Naive thymus-derived CD8-positive, alpha-beta T cell (primary cell): ENCODE measurements at regions not wholly inside any gene's neighbourhood (a gene's known extent, or its start where the extent isn't known, plus 50 kb on each side); places are given as distances from the start of the nearest gene placed in this dataset.

Experiments used
- ATAC-seq, 2 donors: fragments of 150-1000 bp; cut with Tn5 transposase in 1 of 2; sonication (Bioruptor Pico), chemical (Tn5 transposase) in 1 of 2; 1 replicate in 1 of 2; 2 replicates in 1 of 2; pipeline ENCODE4 v1.10.0; 2021; ENCODE audit warnings: mild to moderate bottlenecking in 2 of 2, moderate library complexity in 2 of 2
- POLR2A ChIA-PET: fragments of 350-600 bp; sonication (Branson Sonifier 250); formaldehyde crosslinking; loops from one replicate; lab custom pipeline; 2021; ENCODE audit warnings: antibody characterized with exemption; lab: Charles Lee
- DNase-seq, 10 donors: peaks; one replicate each; pipeline versions ENCODE4 v3.0.0 to v3.0.0-alpha.2; 2020 to 2022
- H3K27ac Mint-ChIP-seq, 10 donors: one replicate each; pipeline ENCODE4 v1.8.0; 2020 to 2022; ENCODE audit warnings: mild to moderate bottlenecking in 10 of 10, mixed read lengths in 10 of 10, moderate library complexity in 4 of 10, inconsistent platforms in 1 of 10
- H3K27me3 Mint-ChIP-seq, 5 donors: one replicate each; pipeline ENCODE4 v1.8.0; 2021 to 2022; ENCODE audit warnings: mixed read lengths in 5 of 5
- H3K36me3 Mint-ChIP-seq, 3 donors: one replicate each; pipeline ENCODE4 v1.8.0; 2020 to 2022; ENCODE audit warnings: mixed read lengths in 3 of 3, mild to moderate bottlenecking in 2 of 3, inconsistent platforms in 1 of 3
- H3K4me1 Mint-ChIP-seq, 4 donors: one replicate each; pipeline ENCODE4 v1.8.0; 2021 to 2022; ENCODE audit warnings: mixed read lengths in 4 of 4
- H3K4me3 Mint-ChIP-seq, 10 donors: one replicate each; pipeline ENCODE4 v1.8.0; 2020 to 2022; ENCODE audit warnings: mild to moderate bottlenecking in 10 of 10, mixed read lengths in 10 of 10, moderate library complexity in 6 of 10, inconsistent platforms in 1 of 10
- H3K9me3 Mint-ChIP-seq, 9 donors: one replicate each; pipeline ENCODE4 v1.8.0; 2020 to 2022; ENCODE audit warnings: mixed read lengths in 9 of 9, mild to moderate bottlenecking in 3 of 9, inconsistent platforms in 1 of 9, moderate library complexity in 1 of 9

DNA sequence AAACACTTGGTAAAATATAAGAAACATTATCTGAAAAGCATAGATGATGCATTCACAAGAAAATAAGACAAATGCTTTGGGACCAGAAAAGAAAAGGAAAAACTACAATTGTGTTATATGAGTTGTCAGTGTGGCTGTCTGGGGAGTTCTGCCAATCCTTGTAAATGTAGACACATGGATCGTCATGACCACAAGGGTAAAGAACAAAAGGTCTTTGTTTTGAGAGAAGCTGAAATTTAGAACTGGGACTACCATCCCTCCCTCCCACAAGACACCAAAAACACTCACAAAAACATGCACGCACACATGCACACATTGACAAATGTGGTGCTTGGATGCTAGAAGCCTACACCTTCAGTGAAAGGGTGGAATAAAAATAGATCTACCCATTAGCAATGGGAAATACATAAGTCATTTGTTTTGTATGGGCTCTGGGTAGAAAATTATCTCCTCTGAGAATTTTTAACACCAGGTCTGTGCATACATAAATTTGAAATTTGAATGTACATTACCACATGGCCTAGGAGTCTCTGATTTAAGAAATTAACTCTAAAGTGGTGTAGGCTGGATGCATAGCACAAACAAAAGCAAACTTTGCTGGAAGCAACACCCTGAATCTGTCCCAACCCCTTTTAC is 266.2 kb upstream of the SLC39A10 start:
- Mint-ChIP-seq H3K27ac (no peak overlapping the region), H3K9me3 (peaks cover 0 to 3% (median 0%) of the 10 kb centered on the region in 9 donors), H3K27me3 (no peaks in the 10 kb centered on the region), H3K4me3 (no peak overlapping the region), H3K4me1 (peaks cover 0 to 8% (median 0%) of the 10 kb centered on the region in 4 donors), H3K36me3 (peaks cover 0 to 3% (median 3%) of the 10 kb centered on the region in 3 donors)
- DNase-seq (no peak), ATAC-seq (no peak)
- POLR2A ChIA-PET: no interaction called here

DNA sequence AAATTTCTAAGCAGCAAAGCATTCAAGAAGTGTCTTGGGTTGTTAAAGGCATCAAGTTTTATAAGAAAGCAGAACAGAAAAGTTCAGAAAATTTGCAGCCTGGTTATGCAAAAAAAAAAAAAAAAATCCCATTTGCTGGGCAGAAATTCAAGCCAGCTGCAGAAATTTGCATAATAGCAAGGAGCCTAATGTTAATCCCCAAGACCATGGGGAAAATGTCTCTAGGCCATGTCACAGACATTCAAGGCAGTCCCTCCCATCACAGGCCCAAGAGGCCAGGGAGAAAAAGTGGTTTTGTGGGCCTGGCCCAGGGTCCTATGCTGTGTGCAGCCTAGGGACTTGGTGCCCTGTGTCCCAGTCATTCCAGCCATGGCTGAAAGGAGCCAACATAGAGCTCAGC is 269.0 kb upstream of the SLC39A10 start:
- no peaks in the 10 kb centered on the region for H3K27me3 Mint-ChIP-seq
- H3K27ac Mint-ChIP-seq: no peak overlapping the region
- ATAC-seq (no peak), DNase-seq (peak in 1 of 10 donors; percentile 28)
- no peak overlapping the region for H3K4me3 Mint-ChIP-seq
- peaks cover 0 to 25% (median 5%) of the 10 kb centered on the region in 4 donors for H3K4me1 Mint-ChIP-seq
- peaks cover 0 to 3% (median 0%) of the 10 kb centered on the region in 3 donors for H3K36me3 Mint-ChIP-seq
- H3K9me3 Mint-ChIP-seq: peaks cover 0 to 3% (median 0%) of the 10 kb centered on the region in 9 donors
- POLR2A ChIA-PET: no interaction called here

DNA sequence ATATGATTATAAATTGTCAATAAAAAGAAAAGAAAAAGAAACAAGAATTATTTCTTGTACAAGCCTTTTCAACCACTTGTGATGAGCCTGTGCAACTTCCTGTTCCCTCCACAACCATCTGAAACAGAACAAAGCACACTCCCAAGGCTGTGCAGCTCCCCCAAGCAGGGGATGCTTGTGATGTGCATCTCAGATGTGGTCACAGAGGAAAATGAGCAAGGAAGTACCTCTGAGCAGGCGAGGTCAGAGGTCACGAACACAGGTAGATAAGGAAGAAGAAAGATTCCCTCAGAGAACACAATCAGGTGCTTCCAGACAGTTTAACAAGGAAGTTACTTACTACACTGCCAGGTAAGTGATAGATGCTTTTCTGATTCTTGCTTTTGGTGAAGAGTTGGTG is 274.8 kb upstream of the SLC39A10 start:
- peak; percentile 92 to 98 for ATAC-seq
- no peaks in the 10 kb centered on the region for H3K36me3 Mint-ChIP-seq
- H3K27me3 Mint-ChIP-seq: no peaks in the 10 kb centered on the region
- POLR2A ChIA-PET: no interaction called here
- peak overlapping the region in 4 of 10 donors; percentile 7 to 69 (median 60) for H3K4me3 Mint-ChIP-seq
- DNase-seq: peak in 9 of 10 donors; percentile 13 to 64 (median 41)
- peak overlapping the region; percentile 10 to 92 (median 78) for H3K27ac Mint-ChIP-seq
- no peaks in the 10 kb centered on the region for H3K9me3 Mint-ChIP-seq
- peaks cover 13 to 31% (median 22%) of the 10 kb centered on the region in 4 donors for H3K4me1 Mint-ChIP-seq

DNA sequence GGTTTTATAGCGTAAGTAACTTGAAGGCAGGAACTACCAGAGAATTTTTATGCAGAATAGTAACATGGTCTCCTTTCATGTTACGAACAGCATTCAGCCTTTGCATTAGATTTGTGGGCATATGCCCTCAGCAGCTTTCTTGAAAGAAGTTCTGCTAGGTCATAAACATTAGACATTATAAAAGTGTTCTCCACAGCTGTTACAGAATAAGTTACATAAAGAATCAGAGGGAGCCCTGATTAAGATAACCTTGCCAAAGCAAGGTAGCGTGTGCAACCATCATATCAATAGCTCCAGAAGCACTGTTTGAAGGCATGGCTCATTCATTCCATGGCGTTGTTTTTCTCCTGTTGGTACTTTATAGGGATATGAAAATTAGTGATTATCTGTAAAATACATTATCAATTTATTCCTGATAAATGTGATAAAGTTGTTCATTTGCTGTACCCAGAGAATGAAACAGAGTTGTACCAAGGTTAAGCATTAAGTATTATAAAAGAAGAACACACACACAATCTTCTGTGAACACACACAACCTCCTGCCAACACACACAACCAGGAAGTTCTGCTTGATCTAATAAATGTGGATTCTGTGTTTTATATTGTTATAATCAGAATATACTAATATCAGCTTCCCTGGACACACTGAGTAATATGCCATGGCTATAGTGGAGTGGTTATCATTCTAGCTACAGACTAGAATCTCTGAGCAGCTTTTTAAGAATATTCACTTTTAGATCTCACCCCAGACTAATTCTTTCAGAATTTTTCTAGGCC is 286.7 kb upstream of the SLC39A10 start:
- ATAC-seq: no peak
- no peak for DNase-seq
- Mint-ChIP-seq H3K27ac (no peak overlapping the region), H3K9me3 (peaks cover 0 to 7% (median 0%) of the 10 kb centered on the region in 9 donors), H3K4me3 (no peak overlapping the region), H3K4me1 (peaks cover 0 to 3% (median under 1%) of the 10 kb centered on the region in 4 donors), H3K27me3 (no peaks in the 10 kb centered on the region), H3K36me3 (peaks cover 0 to 4% (median 2%) of the 10 kb centered on the region in 3 donors)
- POLR2A ChIA-PET: no interaction called here

DNA sequence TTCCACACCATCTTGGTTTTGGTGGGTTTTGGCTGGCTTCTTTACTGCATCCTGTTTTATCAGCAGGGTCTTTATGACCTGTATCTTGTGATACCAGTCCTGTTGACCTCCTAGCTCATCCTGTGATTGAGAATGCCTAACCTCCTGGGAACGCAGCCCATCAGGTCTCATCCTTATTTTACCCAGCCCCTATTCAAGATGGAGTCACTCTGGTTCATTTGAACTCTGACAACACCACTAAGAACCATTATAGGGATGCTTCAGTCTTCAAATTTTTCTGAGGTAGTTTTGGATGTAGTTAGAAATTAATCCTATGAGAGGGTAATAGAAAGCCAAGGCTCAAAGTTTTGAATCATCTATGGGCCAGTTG is 287.8 kb upstream of the SLC39A10 start:
- H3K27ac Mint-ChIP-seq: no peak overlapping the region
- DNase-seq: no peak
- POLR2A ChIA-PET: no interaction called here
- peaks cover 0 to 16% (median 0%) of the 10 kb centered on the region in 9 donors for H3K9me3 Mint-ChIP-seq
- H3K27me3 Mint-ChIP-seq: no peaks in the 10 kb centered on the region
- peaks cover 0 to 3% (median under 1%) of the 10 kb centered on the region in 4 donors for H3K4me1 Mint-ChIP-seq
- H3K4me3 Mint-ChIP-seq: no peak overlapping the region
- H3K36me3 Mint-ChIP-seq: peaks cover 0 to 8% (median 2%) of the 10 kb centered on the region in 3 donors
- no peak for ATAC-seq

DNA sequence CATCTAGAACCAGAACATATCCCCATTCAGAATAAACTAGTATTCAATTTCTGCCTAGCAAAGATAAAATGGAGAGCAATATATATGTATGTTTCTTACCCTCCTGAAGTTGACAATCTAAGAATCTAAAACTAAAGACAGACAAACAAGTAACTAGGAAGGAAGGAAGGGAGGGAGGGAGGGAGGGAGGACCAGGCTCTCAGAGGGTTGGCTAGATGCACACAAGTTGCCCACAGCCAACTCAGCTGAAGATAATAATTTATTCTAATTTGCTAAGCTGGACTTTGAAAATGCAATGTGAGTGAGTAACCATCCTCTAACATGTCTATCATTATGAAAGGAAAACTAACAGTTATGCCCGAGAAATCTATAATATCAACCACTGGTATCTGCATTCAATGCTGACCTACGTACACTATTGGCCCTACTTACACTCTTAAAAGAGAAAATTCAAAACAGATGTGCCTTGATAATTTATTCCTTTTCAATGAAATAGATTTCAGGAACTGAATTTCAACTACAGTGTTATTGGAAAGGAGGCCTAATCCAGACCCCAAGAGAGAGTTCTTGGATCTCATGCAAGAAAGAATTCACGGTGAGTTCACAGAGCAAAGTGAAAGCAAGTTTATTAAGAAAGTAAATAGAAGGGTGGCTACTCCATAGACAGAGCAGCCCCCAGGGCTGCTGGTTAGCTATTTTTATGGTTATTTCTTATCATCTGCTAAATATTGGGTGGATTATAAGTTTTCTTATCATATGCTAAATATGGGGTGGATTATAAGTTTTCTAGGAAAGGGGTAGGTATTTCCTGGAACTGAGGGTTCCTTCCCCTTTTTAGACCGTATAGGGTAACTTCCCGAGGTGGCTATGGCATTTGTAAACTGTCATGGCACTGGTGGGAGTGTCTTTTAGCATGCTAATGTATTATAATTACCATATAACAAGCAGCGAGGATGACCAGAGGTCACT is 288.5 kb upstream of the SLC39A10 start:
- H3K9me3 Mint-ChIP-seq: peaks cover 0 to 16% (median 0%) of the 10 kb centered on the region in 9 donors
- H3K36me3 Mint-ChIP-seq: peaks cover 0 to 8% (median 2%) of the 10 kb centered on the region in 3 donors
- ATAC-seq (no peak), DNase-seq (no peak)
- POLR2A ChIA-PET: no interaction called here
- H3K27ac Mint-ChIP-seq: peak overlapping the region in 2 of 10 donors; percentile 23 to 56
- H3K27me3 Mint-ChIP-seq: no peaks in the 10 kb centered on the region
- peak overlapping the region in 2 of 10 donors; percentile 6 to 72 for H3K4me3 Mint-ChIP-seq
- H3K4me1 Mint-ChIP-seq: peaks cover 0 to 3% (median under 1%) of the 10 kb centered on the region in 4 donors

DNA sequence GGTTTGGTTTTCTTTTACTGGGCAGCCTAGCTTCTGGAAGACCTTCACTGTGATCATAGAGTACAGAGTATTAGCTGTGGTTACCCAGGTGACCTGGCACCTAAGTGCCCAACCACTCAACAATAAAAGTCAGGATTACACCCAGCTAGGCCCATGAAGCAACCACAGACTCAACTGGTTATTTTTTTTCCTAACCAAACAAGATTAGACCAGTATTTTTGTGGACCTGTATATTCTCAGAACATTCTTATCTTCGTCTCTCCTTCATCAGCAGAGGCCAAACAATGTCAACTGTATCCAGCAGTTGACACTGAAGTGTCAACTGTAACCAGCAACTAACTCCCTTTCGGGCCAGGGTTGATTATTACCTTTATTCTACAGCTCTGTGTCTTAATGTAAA is 289.2 kb upstream of the SLC39A10 start:
- POLR2A ChIA-PET: no interaction called here
- no peaks in the 10 kb centered on the region for H3K27me3 Mint-ChIP-seq
- H3K36me3 Mint-ChIP-seq: peaks cover 0 to 8% (median 2%) of the 10 kb centered on the region in 3 donors
- ATAC-seq: no peak
- no peak for DNase-seq
- H3K9me3 Mint-ChIP-seq: peaks cover 0 to 16% (median 0%) of the 10 kb centered on the region in 9 donors
- H3K4me1 Mint-ChIP-seq: peaks cover 0 to 3% (median under 1%) of the 10 kb centered on the region in 4 donors
- no peak overlapping the region for H3K4me3 Mint-ChIP-seq
- no peak overlapping the region for H3K27ac Mint-ChIP-seq

DNA sequence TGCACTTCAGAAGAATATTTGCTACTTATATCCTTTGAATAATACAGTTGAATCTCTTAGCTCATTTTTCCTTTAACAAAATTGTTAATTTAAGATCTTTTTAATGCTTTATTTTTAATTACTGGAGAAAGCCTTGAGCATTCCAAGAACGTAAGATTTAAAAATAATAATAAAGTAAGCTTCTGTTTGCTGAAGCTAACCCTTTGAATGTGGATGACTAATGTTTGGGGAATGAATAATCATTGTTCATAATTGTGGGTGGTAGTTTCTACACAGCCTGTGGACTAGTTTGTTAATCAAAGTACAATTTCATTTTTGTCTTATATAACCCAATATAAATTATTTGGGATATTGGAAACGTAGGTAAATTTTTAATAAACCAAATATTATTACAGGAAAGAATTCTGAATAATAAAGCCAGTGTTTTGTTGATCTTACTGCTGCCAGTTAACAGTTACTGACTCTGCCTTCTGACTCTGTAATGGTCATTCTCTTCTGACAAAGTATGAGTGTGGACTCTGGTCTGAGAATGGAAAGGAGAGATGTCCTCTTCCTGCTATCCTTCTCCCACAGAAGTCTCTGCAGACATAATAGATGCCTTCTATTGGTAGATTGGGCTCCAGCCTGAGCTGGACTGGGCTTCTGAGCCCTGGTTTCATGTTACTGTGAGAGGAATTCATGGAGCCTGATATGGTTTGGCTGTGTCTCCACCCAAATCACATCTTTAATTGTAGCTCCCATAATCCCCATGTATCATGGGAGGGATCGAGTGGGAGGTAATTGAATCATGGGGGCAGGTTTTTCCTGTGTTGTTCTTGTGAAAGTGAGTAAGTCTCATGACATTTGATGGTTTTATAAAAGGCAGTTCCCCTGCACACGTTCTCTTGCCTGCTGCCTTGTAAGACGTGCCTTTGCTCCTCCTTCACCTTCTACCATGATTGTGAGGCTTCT is 292.7 kb upstream of the SLC39A10 start:
- Mint-ChIP-seq H3K27ac (no peak overlapping the region), H3K36me3 (peaks cover 0 to 8% (median 2%) of the 10 kb centered on the region in 3 donors), H3K4me1 (peaks cover 0 to 6% (median 4%) of the 10 kb centered on the region in 4 donors), H3K9me3 (peaks cover 0 to 16% (median 0%) of the 10 kb centered on the region in 9 donors), H3K27me3 (no peaks in the 10 kb centered on the region), H3K4me3 (no peak overlapping the region)
- no peak for DNase-seq
- POLR2A ChIA-PET: no interaction called here
- no peak for ATAC-seq

DNA sequence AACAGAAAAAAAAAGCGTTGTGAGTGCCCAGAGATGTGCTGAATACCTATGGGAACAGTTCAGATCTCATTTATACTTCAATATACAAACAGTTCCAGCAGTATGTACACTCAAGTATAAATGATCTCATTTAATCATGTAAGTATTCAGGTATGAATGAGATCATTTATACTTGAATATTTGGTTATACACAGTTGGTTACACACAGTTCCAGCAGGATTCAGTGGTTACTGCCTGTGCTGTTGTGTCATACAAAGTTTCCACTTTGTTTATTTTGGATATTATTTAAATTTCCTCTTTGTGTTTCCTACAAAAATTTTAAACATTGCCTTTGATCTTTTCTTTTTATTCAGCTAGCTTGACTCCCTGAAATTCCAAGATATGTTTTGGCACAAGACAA is 293.5 kb upstream of the SLC39A10 start:
- DNase-seq: no peak
- Mint-ChIP-seq H3K27ac (no peak overlapping the region), H3K9me3 (peaks cover 0 to 16% (median 0%) of the 10 kb centered on the region in 9 donors), H3K4me3 (no peak overlapping the region), H3K27me3 (no peaks in the 10 kb centered on the region), H3K36me3 (peaks cover 0 to 8% (median under 1%) of the 10 kb centered on the region in 3 donors), H3K4me1 (peaks cover 0 to 10% (median 9%) of the 10 kb centered on the region in 4 donors)
- no peak for ATAC-seq
- POLR2A ChIA-PET: no interaction called here

DNA sequence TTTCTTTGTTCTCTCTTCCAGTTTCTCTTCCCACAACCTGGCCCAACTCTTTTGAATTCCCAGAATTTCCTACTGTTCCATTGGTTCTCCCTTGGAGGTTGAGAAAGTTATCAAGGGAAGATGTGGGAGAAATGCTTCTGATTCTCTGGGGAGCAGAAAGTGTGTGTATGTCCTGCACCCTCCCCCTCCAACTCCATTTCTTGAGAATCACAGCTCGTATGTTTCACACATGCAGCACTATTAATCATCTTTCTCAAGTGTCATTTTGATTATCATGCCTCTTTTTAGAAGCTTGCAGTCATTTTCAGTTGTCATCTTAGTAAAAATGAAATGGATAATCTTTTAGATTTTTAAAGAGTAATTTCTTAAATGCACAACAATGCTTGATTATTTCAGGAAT is 296.8 kb upstream of the SLC39A10 start:
- H3K36me3 Mint-ChIP-seq: peaks cover 0 to 4% (median 0%) of the 10 kb centered on the region in 3 donors
- H3K9me3 Mint-ChIP-seq: peaks cover 0 to 11% (median 0%) of the 10 kb centered on the region in 9 donors
- H3K27ac Mint-ChIP-seq: peak overlapping the region in 2 of 10 donors; percentile 1 to 11
- H3K4me3 Mint-ChIP-seq: no peak overlapping the region
- no peak for ATAC-seq
- DNase-seq: no peak
- POLR2A ChIA-PET: no interaction called here
- peaks cover 0 to 11% (median 10%) of the 10 kb centered on the region in 4 donors for H3K4me1 Mint-ChIP-seq
- H3K27me3 Mint-ChIP-seq: no peaks in the 10 kb centered on the region

DNA sequence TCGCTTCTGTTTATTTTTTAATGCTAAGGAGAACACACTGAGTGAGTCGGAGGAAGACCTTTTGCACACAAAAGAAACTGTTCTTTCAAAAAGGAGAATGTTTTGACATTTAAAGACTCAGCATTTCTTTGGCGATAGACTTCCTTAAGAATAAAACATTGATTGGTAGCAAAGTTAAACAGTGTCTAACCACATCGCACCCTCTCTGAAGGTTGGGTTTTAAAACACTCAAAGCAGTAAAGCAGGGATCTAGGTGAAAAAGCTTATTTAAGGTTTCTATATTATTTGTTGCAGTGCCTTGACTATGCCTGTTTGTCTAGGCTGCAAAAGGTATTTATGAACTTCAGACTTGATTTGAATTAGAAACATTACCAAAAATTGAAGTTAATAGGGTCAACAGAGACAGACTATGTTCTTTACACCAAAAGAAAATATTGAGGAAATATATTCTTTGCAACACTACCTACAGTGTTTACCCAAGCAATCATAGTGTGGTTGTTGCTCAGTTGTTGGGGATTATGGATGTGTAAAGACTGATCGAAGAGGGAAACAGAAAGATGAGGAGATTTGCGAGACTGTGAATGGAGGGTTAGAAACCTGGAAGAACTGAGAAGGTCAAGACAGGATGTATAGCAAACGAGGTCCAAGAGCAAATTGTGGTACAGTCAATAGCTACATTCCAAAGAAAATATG is 297.8 kb upstream of the SLC39A10 start:
- Mint-ChIP-seq H3K4me1 (peaks cover 0 to 11% (median 10%) of the 10 kb centered on the region in 4 donors), H3K9me3 (peaks cover 0 to 6% (median 0%) of the 10 kb centered on the region in 9 donors), H3K36me3 (no peaks in the 10 kb centered on the region), H3K4me3 (peak overlapping the region in 1 of 10 donors; percentile 24), H3K27ac (peak overlapping the region in 3 of 10 donors; percentile 10 to 49 (median 22)), H3K27me3 (no peaks in the 10 kb centered on the region)
- ATAC-seq: no peak
- no peak for DNase-seq
- POLR2A ChIA-PET: no interaction called here
